Hepatocyte (in vitro differentiated cells): ENCODE measurements at regions not wholly inside any gene's neighbourhood (a gene's known extent, or its start where the extent isn't known, plus 50 kb on each side); places are given as distances from the start of the nearest gene placed in this dataset.

Experiments used
- EZH2 ChIP-seq: fragments of 200-600 bp; sonication (generic); IDR thresholded peaks from 2 replicates; pipeline ENCODE4 v1.6.1; 2016; ENCODE audit warnings: antibody characterized with exemption, mild to moderate bottlenecking, borderline replicate concordance
- EZH2phosphoT487 ChIP-seq: fragments of 200-600 bp; sonication (generic); IDR thresholded peaks from one replicate; pipeline ENCODE4 v1.6.1; 2018; ENCODE audit warnings: antibody characterized with exemption, mild to moderate bottlenecking, low read depth, moderate library complexity; ENCODE audit not compliant: unreplicated experiment, severe bottlenecking
- TF ChIP-seq, protein P1 (sequence below): fragments of 200-600 bp; sonication (generic); IDR thresholded peaks from 2 replicates; pipeline ENCODE4 v1.5.1; 2016; ENCODE audit warnings: antibody characterized with exemption, mild to moderate bottlenecking; ENCODE audit not compliant: poor library complexity

DNA sequence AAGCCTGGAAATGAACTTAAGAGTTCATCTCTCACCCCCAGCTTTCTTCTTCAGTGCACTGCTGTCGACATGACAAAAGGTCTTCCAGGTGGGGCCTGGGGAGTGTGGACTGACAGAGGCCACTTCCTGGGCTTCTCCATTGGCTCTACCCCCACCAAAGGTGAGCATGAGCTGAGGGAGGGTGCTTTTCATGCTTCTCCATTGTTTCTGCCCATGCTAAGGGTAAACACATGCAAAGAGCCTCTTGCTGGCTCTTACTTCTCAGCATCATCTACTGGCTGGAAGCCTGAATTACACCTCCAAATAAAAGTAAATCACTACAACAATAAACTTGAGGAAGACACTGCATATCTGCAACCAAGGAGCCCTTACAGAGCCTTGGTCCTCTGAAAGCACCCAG is 227.2 kb downstream of the EPM2A start:
- TF ChIP-seq EZH2phosphoT487 (no peak), EZH2 (no peak)
- TF ChIP-seq, protein P1, sequence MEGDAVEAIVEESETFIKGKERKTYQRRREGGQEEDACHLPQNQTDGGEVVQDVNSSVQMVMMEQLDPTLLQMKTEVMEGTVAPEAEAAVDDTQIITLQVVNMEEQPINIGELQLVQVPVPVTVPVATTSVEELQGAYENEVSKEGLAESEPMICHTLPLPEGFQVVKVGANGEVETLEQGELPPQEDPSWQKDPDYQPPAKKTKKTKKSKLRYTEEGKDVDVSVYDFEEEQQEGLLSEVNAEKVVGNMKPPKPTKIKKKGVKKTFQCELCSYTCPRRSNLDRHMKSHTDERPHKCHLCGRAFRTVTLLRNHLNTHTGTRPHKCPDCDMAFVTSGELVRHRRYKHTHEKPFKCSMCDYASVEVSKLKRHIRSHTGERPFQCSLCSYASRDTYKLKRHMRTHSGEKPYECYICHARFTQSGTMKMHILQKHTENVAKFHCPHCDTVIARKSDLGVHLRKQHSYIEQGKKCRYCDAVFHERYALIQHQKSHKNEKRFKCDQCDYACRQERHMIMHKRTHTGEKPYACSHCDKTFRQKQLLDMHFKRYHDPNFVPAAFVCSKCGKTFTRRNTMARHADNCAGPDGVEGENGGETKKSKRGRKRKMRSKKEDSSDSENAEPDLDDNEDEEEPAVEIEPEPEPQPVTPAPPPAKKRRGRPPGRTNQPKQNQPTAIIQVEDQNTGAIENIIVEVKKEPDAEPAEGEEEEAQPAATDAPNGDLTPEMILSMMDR, result no peak
